Motor neuron (in vitro differentiated cells): ENCODE measurements at regions not wholly inside any gene's neighbourhood (a gene's known extent, or its start where the extent isn't known, plus 50 kb on each side); places are given as distances from the start of the nearest gene placed in this dataset.
A peak's percentile ranks its signal among the peaks of the same experiment; 100 is the strongest.
"Not testable (repeated sequence)": the region's sequence is repeated elsewhere in the genome, so short reads cannot be mapped to it uniquely, and the experiment has no call there.

Experiments
- ATAC-seq, 8 experiments: fragments of 200-7000 bp; cut with Tn5 transposase; replicated peaks in 6 of 8; 2 replicates each; pipeline ENCODE4 v1.8.0; 2021; ENCODE audit warnings: mild to moderate bottlenecking in 8 of 8, moderate library complexity in 8 of 8
- H3K27ac ChIP-seq, 2 donors: fragments of 250-450 bp; sonication (Bioruptor Pico); 2 replicates each; pipeline ENCODE4 v1.9.0; 2021; ENCODE audit warnings: antibody characterized with exemption in 2 of 2, mild to moderate bottlenecking in 2 of 2, moderate library complexity in 1 of 2
- H3K4me1 ChIP-seq, 2 donors: fragments of 250-450 bp; sonication (Bioruptor Pico); replicated peaks in 1 of 2; 2 replicates each; pipeline ENCODE4 v1.6.1; 2021; ENCODE audit warnings: antibody characterized with exemption in 2 of 2, mild to moderate bottlenecking in 2 of 2, moderate library complexity in 1 of 2
- H3K4me3 ChIP-seq, 5 donors: fragments of 250-450 bp; sonication (Bioruptor Pico); 2 replicates each; pipeline ENCODE4 v1.9.0; 2021; ENCODE audit warnings: antibody characterized with exemption in 5 of 5, mild to moderate bottlenecking in 5 of 5, moderate library complexity in 4 of 5
- WGBS, 10 experiments: fragments of 450-650 bp; shearing (Covaris generic); methylation state at CpG; one replicate each; pipeline ENCODE4 v1.0.0; 2022; 5-methylcytosine and 5-hydroxymethylcytosine counted together
- in situ Hi-C, 9 experiments: fragments of 400-800 bp; cut with MboI; loops; one replicate each; pipeline ENCODE4 v1.15.0; 2021; ENCODE audit warnings: low sequenced_read_pairs in 9 of 9, low pct_unique_long_range_greater_than_20kb in 2 of 9; ENCODE audit not compliant: unreplicated experiment in 9 of 9

DNA sequence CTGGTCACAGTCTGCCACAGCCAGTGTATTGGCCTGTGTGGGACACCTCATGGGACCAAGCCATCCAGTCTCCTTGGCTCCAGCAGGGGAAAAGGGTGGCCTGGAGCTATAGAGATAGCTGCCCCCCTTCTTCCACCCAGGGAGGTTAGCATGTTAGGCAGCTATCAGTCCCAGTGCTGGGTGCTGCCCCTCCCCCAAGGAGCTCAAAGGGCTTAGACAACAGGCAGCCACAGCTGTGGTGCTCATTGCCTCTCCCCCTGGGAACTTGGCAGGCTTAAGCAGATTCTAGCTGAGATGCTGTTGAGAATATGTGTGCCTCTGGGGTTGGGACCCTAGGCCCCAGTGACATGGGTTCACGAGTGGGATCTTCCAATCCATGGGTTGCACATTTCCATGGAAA, 226.0 kb upstream of the PTGER4 start:
- Histone ChIP-seq H3K4me3 (no peak overlapping the region), H3K4me1 (no peaks in the 10 kb centered on the region), H3K27ac (no peak overlapping the region)
- 0 to 67% methylated on average over 1 of the region's 1 CpG; no CpG with 5 or more reads in 8 of the 10 experiments for WGBS, 10 experiments
- ATAC-seq, result no peak
- in situ Hi-C loops, result no loop called here

DNA sequence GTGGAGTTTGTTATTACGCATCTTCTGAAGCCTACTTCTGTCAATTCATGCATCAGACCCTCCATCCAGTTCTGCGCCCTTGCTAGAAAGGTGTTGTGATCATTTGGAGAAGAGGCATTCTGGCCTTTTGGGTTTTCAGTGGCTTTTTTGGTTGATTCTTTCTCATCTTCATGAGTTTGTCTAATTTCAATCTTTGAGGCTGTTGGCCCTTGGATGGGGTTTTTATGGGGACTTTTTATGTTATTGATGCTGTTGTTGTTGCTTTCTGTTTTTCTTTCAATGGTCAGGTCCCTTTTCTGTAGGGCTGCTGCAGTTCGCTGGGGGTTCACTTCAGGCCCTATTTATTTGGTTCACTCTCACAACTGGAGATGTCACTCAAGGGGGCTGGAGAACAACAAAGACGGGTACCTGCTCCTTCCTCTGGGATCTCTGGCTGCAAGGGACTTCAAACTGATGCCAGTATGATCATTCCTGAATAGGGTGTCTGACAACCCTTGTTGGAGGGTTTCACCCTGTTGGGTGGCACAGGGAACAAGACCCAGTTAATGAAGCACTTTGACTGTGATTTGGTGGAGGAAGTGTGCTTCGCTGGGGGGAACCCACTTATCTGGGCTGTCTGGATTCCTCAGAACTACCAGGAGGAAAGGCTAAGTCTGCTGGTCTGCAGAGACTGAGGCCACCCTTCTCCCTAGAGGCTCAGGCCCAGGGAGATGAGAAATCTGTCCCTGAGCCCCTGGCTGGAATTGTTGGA, 226.7 kb upstream of the PTGER4 start:
- H3K4me3 ChIP-seq, result no peak overlapping the region
- ATAC-seq, result no peak
- in situ Hi-C loops, result no loop called here
- WGBS, 10 experiments, result 44 to 100% (median 65%) methylated on average over 1 to 5 of the region's 5 CpGs
- H3K4me1 ChIP-seq, result no peaks in the 10 kb centered on the region
- H3K27ac ChIP-seq, result no peak overlapping the region

DNA sequence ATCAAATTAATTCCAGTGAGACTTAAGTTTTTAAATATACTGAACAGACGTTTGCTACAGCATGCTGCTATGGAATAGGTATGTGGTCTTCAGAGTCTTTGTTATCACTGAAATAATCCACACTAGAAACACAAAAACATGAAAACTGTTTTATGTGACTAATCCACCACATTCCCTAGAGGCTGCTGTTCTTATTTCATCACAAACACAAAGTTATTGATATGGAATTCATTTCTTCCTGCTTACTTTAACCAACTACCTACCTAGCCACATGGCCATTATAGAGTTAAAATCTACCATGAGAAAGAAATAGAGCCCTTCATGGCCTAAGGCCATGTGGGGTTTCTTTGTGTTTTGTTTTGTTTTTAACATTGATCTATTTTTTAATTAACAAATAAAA, 232.3 kb upstream of the PTGER4 start:
- WGBS, 10 experiments, result 0 to 67% (median 33%) methylated on average over 1 of the region's 1 CpG; no CpG with 5 or more reads in 3 of the 10 experiments
- no peaks in the 10 kb centered on the region for H3K4me1 ChIP-seq
- no peak overlapping the region for H3K27ac ChIP-seq
- in situ Hi-C loops, result no loop called here
- no peak overlapping the region for H3K4me3 ChIP-seq
- no peak for ATAC-seq

DNA sequence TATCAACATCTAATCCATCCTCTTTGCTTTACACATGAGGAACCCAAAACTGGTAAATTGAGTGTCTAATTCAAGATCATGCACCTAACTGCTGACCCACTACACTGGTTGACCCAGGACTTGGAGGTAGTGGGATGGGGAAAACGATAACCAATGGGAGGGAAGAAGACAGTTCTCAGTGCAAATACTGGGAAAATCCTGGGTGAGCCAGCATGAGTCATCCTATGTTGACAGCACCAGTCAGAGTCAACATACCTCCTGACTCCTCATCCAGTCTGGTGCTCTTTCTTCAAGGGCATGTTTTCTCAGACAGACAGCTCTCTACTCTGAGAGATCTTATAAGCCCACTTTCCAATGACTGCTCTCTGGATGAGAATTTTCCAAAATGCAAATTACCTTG, 232.8 kb upstream of the PTGER4 start:
- H3K4me3 ChIP-seq, result no peak overlapping the region
- no peak overlapping the region for H3K27ac ChIP-seq
- peak in 3 of 8 experiments; percentile 27 to 94 (median 90) for ATAC-seq
- in situ Hi-C loops, result no loop called here
- 0 to 60% (median 0%) methylated on average over 1 of the region's 1 CpG; no CpG with 5 or more reads in 5 of the 10 experiments for WGBS, 10 experiments
- H3K4me1 ChIP-seq, result no peaks in the 10 kb centered on the region

DNA sequence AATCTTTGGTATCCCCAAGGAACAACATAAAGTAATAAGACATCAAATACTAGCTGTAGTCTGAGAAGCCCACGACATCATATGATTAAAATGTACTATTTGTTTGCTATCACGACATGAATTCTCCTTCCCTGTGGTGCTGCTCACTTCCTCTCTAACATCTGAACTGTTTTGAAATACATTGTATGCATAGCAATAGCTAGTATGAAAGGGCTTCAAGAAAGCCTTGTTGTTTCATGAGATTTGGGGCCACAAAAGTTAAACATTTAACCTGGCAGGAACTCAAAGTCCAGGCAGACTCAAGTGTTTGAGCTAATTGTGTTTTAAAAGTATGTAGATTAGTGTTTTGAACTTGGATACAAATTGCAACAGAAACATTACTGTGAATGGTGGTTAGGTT, 237.4 kb upstream of the PTGER4 start:
- H3K4me3 ChIP-seq, result no peak overlapping the region
- no peaks in the 10 kb centered on the region for H3K4me1 ChIP-seq
- H3K27ac ChIP-seq, result no peak overlapping the region
- in situ Hi-C loops, result no loop called here
- ATAC-seq, result no peak
- 0 to 65% (median 44%) methylated on average over 1 to 2 of the region's 2 CpGs; no CpG with 5 or more reads in 2 of the 10 experiments for WGBS, 10 experiments

DNA sequence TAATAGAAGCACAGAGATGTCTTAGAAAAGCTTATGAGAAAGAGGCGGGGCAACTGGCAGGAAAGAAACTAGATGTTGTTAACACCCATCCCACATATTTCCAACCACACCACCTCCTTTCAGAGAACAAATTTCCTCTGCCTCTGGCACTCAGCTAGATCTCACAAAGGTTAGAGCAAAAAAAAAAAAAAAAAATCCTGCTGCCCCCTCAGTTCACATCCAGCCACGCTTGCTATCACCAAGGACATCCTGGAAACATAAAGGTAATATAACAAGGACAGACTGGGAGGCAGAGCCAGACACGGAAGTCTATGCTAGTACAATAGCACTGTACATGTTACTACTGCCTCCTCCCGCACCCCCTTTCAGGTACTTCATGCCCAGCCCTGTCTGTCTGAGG, 238.0 kb upstream of the PTGER4 start:
- Histone ChIP-seq H3K4me1 (no peaks in the 10 kb centered on the region), H3K4me3 (no peak overlapping the region), H3K27ac (no peak overlapping the region)
- in situ Hi-C loops, result no loop called here
- 59 to 100% (median 78%) methylated on average over 1 to 4 of the region's 4 CpGs for WGBS, 10 experiments
- no peak for ATAC-seq

DNA sequence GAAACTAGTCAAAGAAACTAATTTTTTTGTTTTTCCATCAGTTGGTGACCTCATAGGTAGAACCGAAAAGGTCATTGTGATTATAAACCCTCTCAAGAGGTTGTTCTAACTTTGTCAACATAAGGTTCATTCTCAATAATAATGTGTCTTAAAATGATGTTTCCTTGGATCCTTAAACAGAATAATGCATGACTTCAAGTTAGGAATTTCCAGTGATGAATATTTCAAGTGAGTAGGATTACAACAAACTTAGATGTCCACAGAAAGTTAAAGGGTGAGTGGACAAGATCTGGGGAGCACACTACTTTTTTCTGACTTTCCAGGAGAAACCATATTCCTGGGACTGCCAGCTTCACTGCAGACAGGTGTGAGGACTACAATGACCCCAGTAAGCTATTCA, 239.0 kb upstream of the PTGER4 start:
- no peaks in the 10 kb centered on the region for H3K4me1 ChIP-seq
- in situ Hi-C loops, result no loop called here
- no peak overlapping the region for H3K4me3 ChIP-seq
- no peak overlapping the region for H3K27ac ChIP-seq
- WGBS, 10 experiments, result 67 to 100% (median 100%) methylated on average over 1 of the region's 1 CpG
- ATAC-seq, result no peak

DNA sequence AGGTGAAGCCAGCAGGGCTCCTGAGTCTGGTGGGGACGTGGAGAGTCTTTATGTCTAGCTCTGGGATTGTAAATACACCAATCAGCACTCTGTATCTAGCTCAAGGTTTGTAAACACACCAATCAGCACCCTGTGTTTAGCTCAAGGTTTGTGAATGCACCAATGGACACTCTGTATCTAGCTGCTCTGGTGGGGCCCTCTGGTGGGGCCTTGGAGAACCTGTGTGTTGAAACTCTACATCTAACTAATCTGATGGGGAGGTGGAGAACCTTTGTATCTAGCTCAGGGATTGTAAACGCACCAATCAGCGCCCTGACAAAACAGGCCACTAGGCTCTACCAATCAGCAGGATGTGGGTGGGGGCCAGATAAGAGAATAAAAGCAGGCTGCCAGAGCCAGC, 240.6 kb upstream of the PTGER4 start:
- in situ Hi-C loops, H3K27ac ChIP-seq, ATAC-seq, H3K4me3 ChIP-seq, H3K4me1 ChIP-seq: not testable (repeated sequence)
- WGBS, 10 experiments, result 100% methylated on average over 1 of the region's 3 CpGs; no CpG with 5 or more reads in 9 of the 10 experiments

DNA sequence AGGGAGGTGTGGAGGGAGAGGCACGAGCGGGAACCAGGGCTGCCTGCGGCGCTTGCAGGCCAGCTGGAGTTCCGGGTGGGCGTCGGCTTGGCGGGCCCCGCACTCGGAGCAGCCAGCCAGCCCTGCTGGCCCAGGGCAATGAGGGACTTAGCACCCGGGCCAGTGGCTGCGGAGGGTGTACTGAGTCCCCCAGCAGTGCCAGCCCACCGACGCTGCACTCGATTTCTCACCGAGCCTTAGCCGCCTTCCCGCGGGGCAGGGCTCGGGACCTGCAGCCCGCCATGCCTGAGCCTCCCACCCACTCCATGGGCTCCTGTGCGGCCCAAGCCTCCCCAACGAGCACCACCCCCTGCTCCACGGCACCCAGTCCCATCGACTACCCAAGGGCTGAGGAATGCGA, 241.1 kb upstream of the PTGER4 start:
- H3K4me3 ChIP-seq, H3K4me1 ChIP-seq, ATAC-seq, in situ Hi-C loops, H3K27ac ChIP-seq: not testable (repeated sequence)
- WGBS, 10 experiments, result 93% methylated on average over 3 of the region's 26 CpGs; no CpG with 5 or more reads in 9 of the 10 experiments

DNA sequence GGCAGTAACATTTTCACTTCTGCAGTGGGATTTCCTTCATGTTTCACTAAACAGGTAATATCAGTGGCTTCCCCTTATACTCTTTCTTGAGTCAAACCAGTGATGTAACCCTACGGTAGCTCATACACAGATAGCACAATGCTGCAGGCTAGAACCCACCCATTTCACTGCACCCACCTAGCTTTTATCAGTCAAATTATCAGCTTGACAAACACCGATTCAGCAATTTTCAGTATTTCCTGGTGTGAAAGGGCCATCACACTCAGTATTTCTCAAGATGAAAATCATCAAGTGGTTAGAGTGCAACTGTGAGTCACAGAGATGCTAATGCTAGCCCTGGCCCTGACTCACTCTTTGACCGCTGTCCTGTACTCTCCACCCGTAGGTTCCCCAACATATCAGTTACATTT, 242.3 kb upstream of the PTGER4 start:
- peak in 5 of 8 experiments; percentile 55 to 100 (median 75) for ATAC-seq
- no peak overlapping the region for H3K27ac ChIP-seq
- no peaks in the 10 kb centered on the region for H3K4me1 ChIP-seq
- H3K4me3 ChIP-seq, result no peak overlapping the region
- in situ Hi-C loops, result no loop called here
- 0 to 92% (median 60%) methylated on average over 1 to 4 of the region's 4 CpGs; no CpG with 5 or more reads in 1 of the 10 experiments for WGBS, 10 experiments

DNA sequence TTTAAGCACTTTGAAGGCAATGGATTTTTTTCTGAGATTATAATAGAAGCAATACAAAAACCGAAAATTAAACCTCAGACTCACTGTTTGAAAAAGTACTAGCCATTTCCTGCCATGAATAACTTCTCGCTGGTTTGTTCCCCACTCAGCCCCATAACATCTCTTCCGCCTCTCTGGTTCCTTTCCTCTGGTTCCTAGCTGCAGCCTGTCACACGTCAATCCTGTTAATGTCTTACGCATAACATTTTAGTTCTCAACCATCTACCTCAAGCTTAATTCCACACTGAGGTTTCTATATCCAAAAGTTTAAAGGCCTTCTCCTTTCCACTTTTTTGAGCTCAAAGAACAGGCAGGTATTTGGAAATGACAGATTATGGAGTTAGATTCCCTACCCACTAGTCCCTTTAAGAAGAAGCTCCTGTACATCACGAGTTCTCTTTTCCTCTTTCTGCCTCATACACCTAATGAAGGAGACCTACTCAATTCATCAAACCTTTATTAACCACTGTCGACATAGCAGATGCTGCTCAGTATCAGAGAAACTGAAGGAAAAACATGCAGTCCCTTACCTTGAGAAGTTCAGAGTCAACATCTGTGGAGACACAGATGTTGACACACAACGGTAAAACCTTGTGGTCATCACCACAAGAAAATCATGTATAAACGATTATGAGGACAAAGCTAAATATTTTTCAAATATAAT, 243.0 kb upstream of the PTGER4 start:
- H3K4me1 ChIP-seq, result no peaks in the 10 kb centered on the region
- no peak overlapping the region for H3K4me3 ChIP-seq
- no peak overlapping the region for H3K27ac ChIP-seq
- in situ Hi-C loops, result no loop called here
- no peak for ATAC-seq
- WGBS, 10 experiments, result 67 to 91% (median 78%) methylated on average over 3 to 9 of the region's 9 CpGs

DNA sequence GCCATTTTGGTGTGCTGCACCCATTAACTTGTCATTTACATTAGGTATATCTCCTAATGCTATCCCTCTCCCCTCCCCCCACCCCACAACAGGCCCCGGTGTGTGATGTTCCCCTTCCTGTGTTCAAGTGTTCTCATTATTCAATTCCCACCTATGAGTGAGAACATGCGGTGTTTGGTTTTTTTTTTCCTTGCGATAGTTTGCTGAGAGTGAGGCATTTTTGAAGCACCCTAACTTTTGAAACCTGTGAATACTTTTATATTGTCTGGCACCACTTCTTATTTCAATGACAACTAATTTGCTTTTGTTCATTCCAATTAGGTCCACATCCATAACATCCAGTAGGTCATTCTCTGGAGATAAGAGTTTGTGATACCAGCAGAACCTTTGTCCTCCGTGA, 244.0 kb upstream of the PTGER4 start:
- H3K4me3 ChIP-seq, in situ Hi-C loops, H3K4me1 ChIP-seq, ATAC-seq, H3K27ac ChIP-seq: not testable (repeated sequence)
- WGBS, 10 experiments, result 86 to 100% (median 100%) methylated on average over 1 to 2 of the region's 4 CpGs; no CpG with 5 or more reads in 7 of the 10 experiments

DNA sequence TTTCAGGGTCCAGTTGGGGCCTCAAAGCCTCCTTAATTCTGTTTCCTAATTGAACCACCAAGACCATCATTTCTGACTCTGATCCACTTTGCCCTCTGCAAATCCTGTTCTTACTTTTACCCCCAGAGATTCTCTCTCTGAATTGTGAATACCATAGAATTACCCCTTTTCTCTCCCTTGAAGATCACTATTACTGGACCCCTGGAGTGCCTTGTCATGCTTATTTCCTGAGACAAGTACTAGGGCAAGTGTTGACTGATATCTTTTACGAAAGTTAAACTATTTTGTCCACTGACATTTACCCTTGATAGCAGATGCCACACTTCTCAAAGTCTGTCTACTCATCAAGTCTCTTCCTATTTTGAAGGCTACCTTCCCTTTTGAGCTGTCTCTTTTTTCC, 246.9 kb upstream of the PTGER4 start:
- no peak for ATAC-seq
- in situ Hi-C loops, result no loop called here
- Histone ChIP-seq H3K4me3 (no peak overlapping the region), H3K4me1 (no peaks in the 10 kb centered on the region), H3K27ac (no peak overlapping the region)
- 33 to 83% (median 40%) methylated on average over 1 of the region's 1 CpG; no CpG with 5 or more reads in 5 of the 10 experiments for WGBS, 10 experiments
